AG10803 (cell line): ENCODE measurements at regions not wholly inside any gene's neighbourhood (a gene's known extent, or its start where the extent isn't known, plus 50 kb on each side); places are given as distances from the start of the nearest gene placed in this dataset.

Source experiments
- DNase-seq: peaks from one replicate; pipeline ENCODE4 v3.0.0; 2010; ENCODE audit warnings: low read depth
- H3K4me3 ChIP-seq: 2 replicates; pipeline ENCODE4 v1.5.1; 2011; ENCODE audit warnings: mild to moderate bottlenecking, low read length, control low read depth
- CTCF ChIP-seq: conservative IDR thresholded peaks from 2 replicates; pipeline ENCODE4 v1.5.1; 2011; ENCODE audit warnings: mild to moderate bottlenecking, low read length, control low read depth, inconsistent platforms

GRCh38 chr16:62298600-62298999 lies 262.4 kb upstream of the CDH8 start:
- no peak overlapping the region for H3K4me3 ChIP-seq
- no peak for DNase-seq
- no peak for TF ChIP-seq CTCF

- no peak for DNase-seq
These were observed 258.2 kb upstream of the CDH8 start for GRCh38 chr16:62294213-62294972.

GRCh38 chr16:62288990-62289629 lies 252.9 kb upstream of the CDH8 start:
- no peak for DNase-seq
- H3K4me3 ChIP-seq: no peak overlapping the region
- no peak for TF ChIP-seq CTCF

More at GRCh38 chr16:62294213-62294972, 258.2 kb upstream of the CDH8 start:
- TF ChIP-seq CTCF: no peak
- H3K4me3 ChIP-seq: no peak overlapping the region

- DNase-seq: no peak
- no peak overlapping the region for H3K4me3 ChIP-seq
- TF ChIP-seq CTCF: no peak
These were observed 244.3 kb upstream of the CDH8 start for GRCh38 chr16:62280506-62280905.

GRCh38 chr16:62277942-62278341 lies 241.7 kb upstream of the CDH8 start:
- H3K4me3 ChIP-seq: no peak overlapping the region
- TF ChIP-seq CTCF: no peak
- no peak for DNase-seq

GRCh38 chr16:62276637-62277036 lies 240.4 kb upstream of the CDH8 start:
- no peak for DNase-seq
- no peak overlapping the region for H3K4me3 ChIP-seq
- no peak for TF ChIP-seq CTCF

GRCh38 chr16:62272035-62272434 lies 235.8 kb upstream of the CDH8 start:
- TF ChIP-seq CTCF: no peak
- no peak for DNase-seq
- no peak overlapping the region for H3K4me3 ChIP-seq
